H1 (cell line): ENCODE measurements at regions not wholly inside any gene's neighbourhood (a gene's known extent, or its start where the extent isn't known, plus 50 kb on each side); places are given as distances from the start of the nearest gene placed in this dataset.
"Not testable (repeated sequence)": the region's sequence is repeated elsewhere in the genome, so short reads cannot be mapped to it uniquely, and the experiment has no call there.

Source experiments
- CTCF ChIA-PET: fragments of 300-600 bp; sonication (Branson Sonifier 250); formaldehyde crosslinking; loops from one replicate; lab custom pipeline; 2021; ENCODE audit not compliant: partially characterized antibody; lab: Charles Lee
- POLR2A ChIA-PET: fragments of 300-600 bp; sonication (Branson Sonifier 250); formaldehyde crosslinking; loops from one replicate; lab custom pipeline; 2021; ENCODE audit warnings: inconsistent platforms; ENCODE audit not compliant: partially characterized antibody; lab: Charles Lee
- DNase-seq, 2 experiments: peaks; one replicate each; pipeline versions ENCODE4 v3.0.0 to v3.0.0-alpha.2; 2010 to 2022; ENCODE audit warnings: low spot score in 2 of 2, low read depth in 1 of 2, mixed read lengths in 1 of 2
- FAIRE-seq: peaks from 2 replicates; lab custom pipeline; 2011; peaks lifted over from hg19 to GRCh38; lab: Jason Lieb, UNC
- H2AFZ ChIP-seq: 2 replicates; pipeline ENCODE4 v1.8.1; 2012; ENCODE audit warnings: low read length, inconsistent platforms
- H2AK5ac ChIP-seq: 2 replicates; pipeline ENCODE4 v1.6.1; 2013; ENCODE audit warnings: low read depth, low read length
- H2BK120ac ChIP-seq: replicated peaks from 2 replicates; pipeline ENCODE3; 2013; ENCODE audit warnings: low read depth, low read length, inconsistent platforms
- H2BK12ac ChIP-seq: 2 replicates; pipeline ENCODE4 v1.6.1; 2013; ENCODE audit warnings: low read depth, low read length
- H2BK15ac ChIP-seq: 2 replicates; pipeline ENCODE4 v1.6.1; 2013; ENCODE audit warnings: low read length
- H2BK20ac ChIP-seq: 2 replicates; pipeline ENCODE4 v1.6.1; 2013; ENCODE audit warnings: low read length
- H2BK5ac ChIP-seq: 2 replicates; pipeline ENCODE4 v1.6.1; 2013; ENCODE audit warnings: low read depth, low read length
- H3K14ac ChIP-seq: 2 replicates; pipeline ENCODE4 v1.6.1; 2013; ENCODE audit warnings: inconsistent platforms; ENCODE audit not compliant: insufficient read length
- H3K18ac ChIP-seq: 2 replicates; pipeline ENCODE4 v1.6.1; 2013; ENCODE audit warnings: low read length; ENCODE audit errors: extremely low read depth
- H3K23ac ChIP-seq: 2 replicates; pipeline ENCODE4 v1.6.1; 2013; ENCODE audit warnings: inconsistent platforms; ENCODE audit not compliant: insufficient read length
- H3K23me2 ChIP-seq: 2 replicates; pipeline ENCODE4 v1.6.1; 2013; ENCODE audit warnings: low read depth, low read length
- H3K27ac ChIP-seq: 2 replicates; pipeline ENCODE4 v1.6.1; 2011; ENCODE audit warnings: low read depth, low read length, inconsistent platforms
- H3K27me3 ChIP-seq, 4 experiments: replicated peaks in 1 of 4; 1 replicate in 1 of 4; 2 replicates in 3 of 4; pipeline versions ENCODE4 v1.6.1 to v1.8.1; 2011 to 2013; ENCODE audit warnings: low read length in 3 of 4, mild to moderate bottlenecking in 3 of 4, inconsistent platforms in 2 of 4, mixed read lengths in 2 of 4, moderate library complexity in 1 of 4; ENCODE audit not compliant: control insufficient read depth in 3 of 4, insufficient read depth in 3 of 4; ENCODE audit errors: extremely low read depth in 1 of 4
- H3K36me3 ChIP-seq, 4 experiments: 2 replicates each; pipeline versions ENCODE4 v1.6.1 to v1.8.1; 2011 to 2013; ENCODE audit warnings: mild to moderate bottlenecking in 4 of 4, low read length in 3 of 4, moderate library complexity in 2 of 4, control low read depth in 1 of 4, inconsistent platforms in 1 of 4; ENCODE audit not compliant: insufficient read depth in 4 of 4, control insufficient read depth in 2 of 4
- H3K4ac ChIP-seq: replicated peaks from 2 replicates; pipeline ENCODE3; 2013; ENCODE audit warnings: low read length, low read depth, mixed read lengths, inconsistent platforms; ENCODE audit not compliant: insufficient read length
- H3K4me1 ChIP-seq, 4 experiments: replicated peaks in 1 of 4; 1 replicate in 1 of 4; 2 replicates in 3 of 4; pipeline versions ENCODE4 v1.6.1 to v1.8.1; 2011 to 2013; ENCODE audit warnings: low read length in 3 of 4, inconsistent platforms in 2 of 4, mixed read lengths in 1 of 4; ENCODE audit not compliant: insufficient read depth in 4 of 4, control insufficient read depth in 3 of 4
- H3K4me2 ChIP-seq, 2 experiments: 2 replicates each; pipeline versions ENCODE4 v1.6.1 to v1.8.1; 2011 to 2013; ENCODE audit warnings: low read depth in 2 of 2, low read length in 2 of 2, control low read depth in 1 of 2, inconsistent platforms in 1 of 2, mild to moderate bottlenecking in 1 of 2; ENCODE audit not compliant: insufficient read depth in 1 of 2
- H3K4me3 ChIP-seq, 4 experiments: fragments of 200-600, 300-600 bp in 1 of 4; sonication (generic), shearing (Covaris generic), sonication (Bioruptor Twin) in 1 of 4; 2 replicates each; pipeline versions ENCODE4 v1.5.1 to v1.8.1; 2011 to 2016; ENCODE audit warnings: low read length in 4 of 4, low read depth in 3 of 4, control low read depth in 2 of 4, inconsistent platforms in 2 of 4, mild to moderate bottlenecking in 2 of 4, mixed read lengths in 1 of 4, moderate library complexity in 1 of 4; ENCODE audit not compliant: insufficient read depth in 2 of 4; ENCODE audit errors: extremely low read depth in 1 of 4
- H3K56ac ChIP-seq: replicated peaks from 2 replicates; pipeline ENCODE3; 2013; ENCODE audit warnings: low read depth, mild to moderate bottlenecking, mixed read lengths, low read length, inconsistent platforms; ENCODE audit not compliant: insufficient read length
- H3K79me1 ChIP-seq: 2 replicates; pipeline ENCODE4 v1.6.1; 2013; ENCODE audit warnings: low read depth, low read length, control low read depth
- H3K79me2 ChIP-seq, 2 experiments: 2 replicates each; pipeline versions ENCODE4 v1.6.1 to v1.8.1; 2012 to 2013; ENCODE audit warnings: low read length in 2 of 2, mild to moderate bottlenecking in 2 of 2, inconsistent platforms in 1 of 2; ENCODE audit not compliant: insufficient read depth in 2 of 2, control insufficient read depth in 1 of 2
- H3K9ac ChIP-seq, 4 experiments: replicated peaks in 1 of 4; 1 replicate in 1 of 4; 2 replicates in 3 of 4; pipeline versions ENCODE4 v1.6.1 to v1.8.1; 2011 to 2013; ENCODE audit warnings: low read depth in 3 of 4, low read length in 3 of 4, control low read depth in 2 of 4, mild to moderate bottlenecking in 2 of 4, moderate library complexity in 2 of 4, inconsistent platforms in 1 of 4; ENCODE audit errors: extremely low read depth in 1 of 4
- H3K9me3 ChIP-seq, 2 experiments: 2 replicates each; pipeline versions ENCODE4 v1.6.1 to v1.8.1; 2012 to 2013; ENCODE audit warnings: mild to moderate bottlenecking in 2 of 2, moderate library complexity in 2 of 2, control low read depth in 1 of 2, inconsistent platforms in 1 of 2, low read depth in 1 of 2, low read length in 1 of 2, mixed read lengths in 1 of 2; ENCODE audit not compliant: insufficient read depth in 2 of 2
- H4K20me1 ChIP-seq, 2 experiments: replicated peaks in 1 of 2; 2 replicates each; pipeline versions ENCODE3 to v1.8.1; 2011 to 2013; ENCODE audit warnings: inconsistent platforms in 2 of 2, low read length in 2 of 2, mild to moderate bottlenecking in 1 of 2; ENCODE audit not compliant: insufficient read depth in 2 of 2, control insufficient read depth in 1 of 2
- H4K5ac ChIP-seq: 2 replicates; pipeline ENCODE4 v1.6.1; 2013; ENCODE audit warnings: low read length, low read depth, mixed read lengths, inconsistent platforms; ENCODE audit not compliant: insufficient read length
- H4K8ac ChIP-seq: 2 replicates; pipeline ENCODE4 v1.8.0; 2013; ENCODE audit warnings: mild to moderate bottlenecking, moderate library complexity, low read length, inconsistent platforms; ENCODE audit not compliant: insufficient read depth; ENCODE audit errors: extremely low read depth
- H4K91ac ChIP-seq: replicated peaks from 2 replicates; pipeline ENCODE3; 2013; ENCODE audit warnings: low read length, mixed read lengths, inconsistent platforms; ENCODE audit not compliant: insufficient read length
- CEBPB ChIP-seq: IDR thresholded peaks from 2 replicates; pipeline ENCODE4 v1.6.1; 2012; ENCODE audit warnings: low read depth, low read length
- CHD1 ChIP-seq: IDR thresholded peaks from 2 replicates; pipeline ENCODE4 v1.6.1; 2012; ENCODE audit warnings: low read depth, low read length, improper control_type of control experiment
- CTBP2 ChIP-seq: IDR thresholded peaks from 2 replicates; pipeline ENCODE4 v1.7.0; 2011; ENCODE audit warnings: borderline replicate concordance, mild to moderate bottlenecking, moderate library complexity, mixed read lengths, low read length; ENCODE audit not compliant: insufficient read depth, insufficient read length
- GTF2F1 ChIP-seq: IDR thresholded peaks from 2 replicates; pipeline ENCODE4 v1.6.1; 2012; ENCODE audit warnings: low read depth, low read length, improper control_type of control experiment, borderline replicate concordance
- RNF2 ChIP-seq: fragments of 200-900, 300-1000 bp; sonication (generic); IDR thresholded peaks from 2 replicates; pipeline ENCODE4 v1.7.1; 2016; ENCODE audit warnings: borderline replicate concordance, low read depth, mild to moderate bottlenecking, antibody characterized with exemption, low read length; ENCODE audit not compliant: poor library complexity, severe bottlenecking; ENCODE audit errors: missing control alignments
- SRF ChIP-seq: IDR thresholded peaks from 2 replicates; pipeline ENCODE4 v1.6.1; 2011; ENCODE audit warnings: mild to moderate bottlenecking, low read depth, low read length, moderate library complexity
- WGBS, 2 experiments: shearing (Covaris generic) in 1 of 2; methylation state at CpG; one replicate each; pipeline versions ENCODE4 v1.1.6 to v1.1.7; 2013 to 2015; ENCODE audit warnings: low lambda C conversion rate in 2 of 2, mixed read lengths in 2 of 2, inconsistent platforms in 1 of 2, low coverage in 1 of 2, missing lambda C conversion rate in 1 of 2; ENCODE audit not compliant: insufficient replicate concordance in 2 of 2, insufficient coverage in 1 of 2, insufficient read length in 1 of 2; ENCODE audit errors: extremely low coverage in 1 of 2, missing lambda C conversion rate in 1 of 2; 5-methylcytosine and 5-hydroxymethylcytosine counted together
- TF ChIP-seq, protein P1 (sequence below): IDR thresholded peaks from 2 replicates; pipeline ENCODE4 v1.6.1; 2011; ENCODE audit warnings: low read length, improper control_type of control experiment

GRCh38 chr3:13137941-13138832 lies 65.0 kb upstream of the IQSEC1 start (continued):
- TF ChIP-seq, protein P1, sequence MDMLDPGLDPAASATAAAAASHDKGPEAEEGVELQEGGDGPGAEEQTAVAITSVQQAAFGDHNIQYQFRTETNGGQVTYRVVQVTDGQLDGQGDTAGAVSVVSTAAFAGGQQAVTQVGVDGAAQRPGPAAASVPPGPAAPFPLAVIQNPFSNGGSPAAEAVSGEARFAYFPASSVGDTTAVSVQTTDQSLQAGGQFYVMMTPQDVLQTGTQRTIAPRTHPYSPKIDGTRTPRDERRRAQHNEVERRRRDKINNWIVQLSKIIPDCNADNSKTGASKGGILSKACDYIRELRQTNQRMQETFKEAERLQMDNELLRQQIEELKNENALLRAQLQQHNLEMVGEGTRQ: no peak
- TF ChIP-seq CHD1 (no peak), CEBPB (no peak), RNF2 (no peak), GTF2F1 (no peak), CTBP2 (no peak), SRF (no peak)

- H3K27me3 ChIP-seq, FAIRE-seq, H4K5ac ChIP-seq, H3K79me2 ChIP-seq, H3K27ac ChIP-seq, H3K36me3 ChIP-seq, H2BK5ac ChIP-seq, H3K23me2 ChIP-seq, H3K14ac ChIP-seq, H3K4me2 ChIP-seq, H3K9ac ChIP-seq, H2BK20ac ChIP-seq, H3K18ac ChIP-seq, H3K4me3 ChIP-seq, H3K79me1 ChIP-seq, H2BK12ac ChIP-seq, H2AK5ac ChIP-seq, H3K9me3 ChIP-seq, H4K8ac ChIP-seq, H3K4ac ChIP-seq, H3K56ac ChIP-seq, H4K91ac ChIP-seq, H4K20me1 ChIP-seq, POLR2A ChIA-PET, H2BK120ac ChIP-seq, H3K4me1 ChIP-seq, H3K23ac ChIP-seq, H2AFZ ChIP-seq, H2BK15ac ChIP-seq, DNase-seq: not testable (repeated sequence)
- 85% methylated on average over 6 of the region's 6 CpGs; no CpG with 5 or more reads in 1 of the 2 experiments for WGBS, 2 experiments
- CTCF ChIA-PET: interaction anchor here (1.1 to 2.1 kb wide), 6 partner anchors 9 to 324 kb away, joined by 3 to 10 read pairs (median 4); no protein-coding TSS in a partner anchor
Observed at GRCh38 chr3:13136848-13137247, 63.6 kb upstream of the IQSEC1 start.
